ENCODE measurements at regions not wholly inside any gene's neighbourhood (a gene's known extent, or its start where the extent isn't known, plus 50 kb on each side); places are given as distances from the start of the nearest gene placed in this dataset.

- no peak overlapping the region for H3K27ac Mint-ChIP-seq
- Histone ChIP-seq H4K20me1 (ENCODE audit: low read depth) (no peaks in the 10 kb centered on the region), H3K4me1 (no peaks in the 10 kb centered on the region), H3K27me3 (no peaks in the 10 kb centered on the region), H2AFZ (replicated peaks) (no peak overlapping the region), H3K9ac (no peak overlapping the region), H3K9me3 (ENCODE audit: low read depth) (no peaks in the 10 kb centered on the region), H3K27ac (no peak overlapping the region), H3K79me2 (ENCODE audit: low read depth) (no peaks in the 10 kb centered on the region), H3K4me3 (no peak overlapping the region), H3K4me2 (no peak overlapping the region), H3K36me3 (no peaks in the 10 kb centered on the region), H3F3A (ENCODE audit: low read depth) (no peaks in the 10 kb centered on the region)
- H3K27me3 Mint-ChIP-seq (ENCODE audit: insufficient read depth, low read depth): no peaks in the 10 kb centered on the region
- no peak for TF ChIP-seq EZH2phosphoT487 (IDR thresholded peaks at IDR 0.05)
- TF ChIP-seq CTCF (IDR thresholded peaks at IDR 0.05): no peak
- no peak for TF ChIP-seq EZH2 (IDR thresholded peaks at IDR 0.05)
- H3K9me3 Mint-ChIP-seq: no peaks in the 10 kb centered on the region
- H3K4me3 Mint-ChIP-seq: no peak overlapping the region
- no peak for DNase-seq (ENCODE audit: low spot score)
- no peaks in the 10 kb centered on the region for H3K36me3 Mint-ChIP-seq
- no peaks in the 10 kb centered on the region for H3K4me1 Mint-ChIP-seq
These were observed 160.2 kb upstream of the FOXA2 start for GRCh38 chr20:22744341-22745193.

- Histone ChIP-seq H3K9ac (no peak overlapping the region), H3K79me2 (ENCODE audit: low read depth) (no peaks in the 10 kb centered on the region), H3K27me3 (no peaks in the 10 kb centered on the region), H3K9me3 (ENCODE audit: low read depth) (no peaks in the 10 kb centered on the region), H3K4me2 (no peak overlapping the region), H3K36me3 (no peaks in the 10 kb centered on the region), H3K4me1 (no peaks in the 10 kb centered on the region), H2AFZ (replicated peaks) (no peak overlapping the region), H4K20me1 (ENCODE audit: low read depth) (no peaks in the 10 kb centered on the region), H3F3A (ENCODE audit: low read depth) (no peaks in the 10 kb centered on the region), H3K4me3 (no peak overlapping the region), H3K27ac (no peak overlapping the region)
- DNase-seq (ENCODE audit: low spot score): no peak
- Mint-ChIP-seq H3K27ac (no peak overlapping the region), H3K9me3 (no peaks in the 10 kb centered on the region), H3K36me3 (no peaks in the 10 kb centered on the region), H3K4me3 (no peak overlapping the region), H3K27me3 (ENCODE audit: insufficient read depth, low read depth) (no peaks in the 10 kb centered on the region), H3K4me1 (no peaks in the 10 kb centered on the region)
- TF ChIP-seq CTCF (IDR thresholded peaks at IDR 0.05) (no peak), EZH2phosphoT487 (IDR thresholded peaks at IDR 0.05) (no peak)
These were observed 160.8 kb upstream of the FOXA2 start for GRCh38 chr20:22745194-22745500.

- H3K4me2 ChIP-seq: no peak overlapping the region
- Mint-ChIP-seq H3K4me3 (no peak overlapping the region), H3K27ac (no peak overlapping the region), H3K9me3 (no peaks in the 10 kb centered on the region), H3K36me3 (no peaks in the 10 kb centered on the region), H3K27me3 (ENCODE audit: insufficient read depth, low read depth) (peaks cover 3% of the 10 kb centered on the region), H3K4me1 (no peaks in the 10 kb centered on the region)
- no peak overlapping the region for H3K27ac ChIP-seq
- H4K20me1 ChIP-seq (ENCODE audit: low read depth): no peaks in the 10 kb centered on the region
- H3F3A ChIP-seq (ENCODE audit: low read depth): no peaks in the 10 kb centered on the region
- H3K36me3 ChIP-seq: no peaks in the 10 kb centered on the region
- H3K4me3 ChIP-seq: no peak overlapping the region
- no peaks in the 10 kb centered on the region for H3K79me2 ChIP-seq (ENCODE audit: low read depth)
- TF ChIP-seq EZH2 (IDR thresholded peaks at IDR 0.05) (no peak), EZH2phosphoT487 (IDR thresholded peaks at IDR 0.05) (no peak), CTCF (IDR thresholded peaks at IDR 0.05) (no peak)
- H2AFZ ChIP-seq (replicated peaks): no peak overlapping the region
- H3K27me3 ChIP-seq: no peaks in the 10 kb centered on the region
- H3K9ac ChIP-seq: no peak overlapping the region
- no peaks in the 10 kb centered on the region for H3K4me1 ChIP-seq
- no peak for DNase-seq (ENCODE audit: low spot score)
- no peaks in the 10 kb centered on the region for H3K9me3 ChIP-seq (ENCODE audit: low read depth)
These were observed 162.6 kb upstream of the FOXA2 start for GRCh38 chr20:22746957-22747356.
